ENCODE measurements at regions not wholly inside any gene's neighbourhood (a gene's known extent, or its start where the extent isn't known, plus 50 kb on each side); places are given as distances from the start of the nearest gene placed in this dataset.

DNA sequence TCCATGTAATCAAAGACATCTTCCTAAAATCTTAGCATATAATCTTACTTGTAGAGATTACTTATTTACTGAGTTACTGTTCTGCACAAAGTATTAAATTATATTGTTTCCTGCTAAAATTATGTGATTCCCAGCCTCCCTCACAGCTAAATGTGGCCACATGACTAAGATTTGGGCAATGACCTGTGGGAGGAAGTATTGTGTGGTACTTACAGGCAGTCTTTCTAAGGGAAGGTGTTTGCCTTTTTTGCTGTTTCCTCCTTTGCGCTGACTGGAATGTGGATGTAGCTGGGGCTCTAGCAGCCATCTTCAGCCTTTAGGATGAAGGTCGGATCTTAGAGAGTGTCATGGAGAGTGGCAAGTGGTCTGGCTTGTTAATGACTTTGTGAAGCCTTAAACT lies 146.3 kb upstream of the APCDD1 start:
- H3K36me3 Mint-ChIP-seq (ENCODE audit: low read depth), result no peaks in the 10 kb centered on the region
- no peaks in the 10 kb centered on the region for H4K20me1 ChIP-seq (replicated peaks; ENCODE audit: insufficient read depth)
- no peaks in the 10 kb centered on the region; the same call in 2 of the 3 replicates for H3K4me1 Mint-ChIP-seq
- no peaks in the 10 kb centered on the region for H3K27me3 ChIP-seq (ENCODE audit: insufficient read depth)
- H3K4me3 Mint-ChIP-seq, result no peak overlapping the region
- no peaks in the 10 kb centered on the region for H3K79me2 ChIP-seq (replicated peaks; ENCODE audit: insufficient read depth)
- TF ChIP-seq POLR2AphosphoS5 (IDR thresholded peaks at IDR 0.05; ENCODE audit: low read depth) (no peak), EZH2phosphoT487 (IDR thresholded peaks at IDR 0.05; ENCODE audit: unreplicated experiment) (no peak), CTCF (conservative IDR thresholded peaks at IDR 0.05; ENCODE audit: low read depth in 2 of 2) (no peak), EZH2 (IDR thresholded peaks at IDR 0.05; ENCODE audit: low read depth, unreplicated experiment) (no peak), STAT1 (IDR thresholded peaks at IDR 0.05; ENCODE audit: unreplicated experiment) (no peak), NANOG (IDR thresholded peaks at IDR 0.05; ENCODE audit: borderline replicate concordance) (no peak), JUNB (IDR thresholded peaks at IDR 0.05; ENCODE audit: unreplicated experiment) (no peak), ZNF331 (CRISPR knock-in tag; IDR thresholded peaks at IDR 0.05; ENCODE audit: low read depth) (no peak), CREB1 (CRISPR knock-in tag; IDR thresholded peaks at IDR 0.05; ENCODE audit: low read depth) (no peak), ETS1 (IDR thresholded peaks at IDR 0.05) (no peak), ZNF114 (CRISPR knock-in tag; IDR thresholded peaks at IDR 0.05) (no peak)
- TF ChIP-seq, protein P1, sequence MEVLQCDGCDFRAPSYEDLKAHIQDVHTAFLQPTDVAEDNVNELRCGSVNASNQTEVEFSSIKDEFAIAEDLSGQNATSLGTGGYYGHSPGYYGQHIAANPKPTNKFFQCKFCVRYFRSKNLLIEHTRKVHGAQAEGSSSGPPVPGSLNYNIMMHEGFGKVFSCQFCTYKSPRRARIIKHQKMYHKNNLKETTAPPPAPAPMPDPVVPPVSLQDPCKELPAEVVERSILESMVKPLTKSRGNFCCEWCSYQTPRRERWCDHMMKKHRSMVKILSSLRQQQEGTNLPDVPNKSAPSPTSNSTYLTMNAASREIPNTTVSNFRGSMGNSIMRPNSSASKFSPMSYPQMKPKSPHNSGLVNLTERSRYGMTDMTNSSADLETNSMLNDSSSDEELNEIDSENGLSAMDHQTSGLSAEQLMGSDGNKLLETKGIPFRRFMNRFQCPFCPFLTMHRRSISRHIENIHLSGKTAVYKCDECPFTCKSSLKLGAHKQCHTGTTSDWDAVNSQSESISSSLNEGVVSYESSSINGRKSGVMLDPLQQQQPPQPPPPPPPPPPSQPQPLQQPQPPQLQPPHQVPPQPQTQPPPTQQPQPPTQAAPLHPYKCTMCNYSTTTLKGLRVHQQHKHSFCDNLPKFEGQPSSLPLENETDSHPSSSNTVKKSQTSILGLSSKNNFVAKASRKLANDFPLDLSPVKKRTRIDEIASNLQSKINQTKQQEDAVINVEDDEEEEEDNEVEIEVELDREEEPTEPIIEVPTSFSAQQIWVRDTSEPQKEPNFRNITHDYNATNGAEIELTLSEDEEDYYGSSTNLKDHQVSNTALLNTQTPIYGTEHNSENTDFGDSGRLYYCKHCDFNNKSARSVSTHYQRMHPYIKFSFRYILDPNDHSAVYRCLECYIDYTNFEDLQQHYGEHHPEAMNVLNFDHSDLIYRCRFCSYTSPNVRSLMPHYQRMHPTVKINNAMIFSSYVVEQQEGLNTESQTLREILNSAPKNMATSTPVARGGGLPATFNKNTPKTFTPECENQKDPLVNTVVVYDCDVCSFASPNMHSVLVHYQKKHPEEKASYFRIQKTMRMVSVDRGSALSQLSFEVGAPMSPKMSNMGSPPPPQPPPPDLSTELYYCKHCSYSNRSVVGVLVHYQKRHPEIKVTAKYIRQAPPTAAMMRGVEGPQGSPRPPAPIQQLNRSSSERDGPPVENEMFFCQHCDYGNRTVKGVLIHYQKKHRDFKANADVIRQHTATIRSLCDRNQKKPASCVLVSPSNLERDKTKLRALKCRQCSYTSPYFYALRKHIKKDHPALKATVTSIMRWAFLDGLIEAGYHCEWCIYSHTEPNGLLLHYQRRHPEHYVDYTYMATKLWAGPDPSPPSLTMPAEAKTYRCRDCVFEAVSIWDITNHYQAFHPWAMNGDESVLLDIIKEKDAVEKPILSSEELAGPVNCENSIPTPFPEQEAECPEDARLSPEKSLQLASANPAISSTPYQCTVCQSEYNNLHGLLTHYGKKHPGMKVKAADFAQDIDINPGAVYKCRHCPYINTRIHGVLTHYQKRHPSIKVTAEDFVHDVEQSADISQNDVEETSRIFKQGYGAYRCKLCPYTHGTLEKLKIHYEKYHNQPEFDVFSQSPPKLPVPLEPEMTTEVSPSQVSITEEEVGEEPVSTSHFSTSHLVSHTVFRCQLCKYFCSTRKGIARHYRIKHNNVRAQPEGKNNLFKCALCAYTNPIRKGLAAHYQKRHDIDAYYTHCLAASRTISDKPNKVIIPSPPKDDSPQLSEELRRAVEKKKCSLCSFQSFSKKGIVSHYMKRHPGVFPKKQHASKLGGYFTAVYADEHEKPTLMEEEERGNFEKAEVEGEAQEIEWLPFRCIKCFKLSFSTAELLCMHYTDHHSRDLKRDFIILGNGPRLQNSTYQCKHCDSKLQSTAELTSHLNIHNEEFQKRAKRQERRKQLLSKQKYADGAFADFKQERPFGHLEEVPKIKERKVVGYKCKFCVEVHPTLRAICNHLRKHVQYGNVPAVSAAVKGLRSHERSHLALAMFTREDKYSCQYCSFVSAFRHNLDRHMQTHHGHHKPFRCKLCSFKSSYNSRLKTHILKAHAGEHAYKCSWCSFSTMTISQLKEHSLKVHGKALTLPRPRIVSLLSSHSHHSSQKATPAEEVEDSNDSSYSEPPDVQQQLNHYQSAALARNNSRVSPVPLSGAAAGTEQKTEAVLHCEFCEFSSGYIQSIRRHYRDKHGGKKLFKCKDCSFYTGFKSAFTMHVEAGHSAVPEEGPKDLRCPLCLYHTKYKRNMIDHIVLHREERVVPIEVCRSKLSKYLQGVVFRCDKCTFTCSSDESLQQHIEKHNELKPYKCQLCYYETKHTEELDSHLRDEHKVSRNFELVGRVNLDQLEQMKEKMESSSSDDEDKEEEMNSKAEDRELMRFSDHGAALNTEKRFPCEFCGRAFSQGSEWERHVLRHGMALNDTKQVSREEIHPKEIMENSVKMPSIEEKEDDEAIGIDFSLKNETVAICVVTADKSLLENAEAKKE (CRISPR knock-in tag; IDR thresholded peaks at IDR 0.05), result no peak
- TF ChIP-seq, protein P2, sequence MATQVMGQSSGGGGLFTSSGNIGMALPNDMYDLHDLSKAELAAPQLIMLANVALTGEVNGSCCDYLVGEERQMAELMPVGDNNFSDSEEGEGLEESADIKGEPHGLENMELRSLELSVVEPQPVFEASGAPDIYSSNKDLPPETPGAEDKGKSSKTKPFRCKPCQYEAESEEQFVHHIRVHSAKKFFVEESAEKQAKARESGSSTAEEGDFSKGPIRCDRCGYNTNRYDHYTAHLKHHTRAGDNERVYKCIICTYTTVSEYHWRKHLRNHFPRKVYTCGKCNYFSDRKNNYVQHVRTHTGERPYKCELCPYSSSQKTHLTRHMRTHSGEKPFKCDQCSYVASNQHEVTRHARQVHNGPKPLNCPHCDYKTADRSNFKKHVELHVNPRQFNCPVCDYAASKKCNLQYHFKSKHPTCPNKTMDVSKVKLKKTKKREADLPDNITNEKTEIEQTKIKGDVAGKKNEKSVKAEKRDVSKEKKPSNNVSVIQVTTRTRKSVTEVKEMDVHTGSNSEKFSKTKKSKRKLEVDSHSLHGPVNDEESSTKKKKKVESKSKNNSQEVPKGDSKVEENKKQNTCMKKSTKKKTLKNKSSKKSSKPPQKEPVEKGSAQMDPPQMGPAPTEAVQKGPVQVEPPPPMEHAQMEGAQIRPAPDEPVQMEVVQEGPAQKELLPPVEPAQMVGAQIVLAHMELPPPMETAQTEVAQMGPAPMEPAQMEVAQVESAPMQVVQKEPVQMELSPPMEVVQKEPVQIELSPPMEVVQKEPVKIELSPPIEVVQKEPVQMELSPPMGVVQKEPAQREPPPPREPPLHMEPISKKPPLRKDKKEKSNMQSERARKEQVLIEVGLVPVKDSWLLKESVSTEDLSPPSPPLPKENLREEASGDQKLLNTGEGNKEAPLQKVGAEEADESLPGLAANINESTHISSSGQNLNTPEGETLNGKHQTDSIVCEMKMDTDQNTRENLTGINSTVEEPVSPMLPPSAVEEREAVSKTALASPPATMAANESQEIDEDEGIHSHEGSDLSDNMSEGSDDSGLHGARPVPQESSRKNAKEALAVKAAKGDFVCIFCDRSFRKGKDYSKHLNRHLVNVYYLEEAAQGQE (IDR thresholded peaks at IDR 0.05; ENCODE audit: unreplicated experiment), result no peak
- H3K9me2 ChIP-seq (ENCODE audit: insufficient read depth), result peaks cover 10% of the 10 kb centered on the region
- no peak for ATAC-seq
- no peak overlapping the region for H3K4me3 ChIP-seq
- no peaks in the 10 kb centered on the region for H3K4me1 ChIP-seq (ENCODE audit: insufficient read depth)
- H3K27me3 Mint-ChIP-seq (ENCODE audit: insufficient read depth, low read depth, poor library complexity), result peaks cover under 1% of the 10 kb centered on the region
- H2AFZ ChIP-seq, result peak overlapping the region; percentile 6; the same call in 1 of the 2 replicates
- no peaks in the 10 kb centered on the region for H3F3A ChIP-seq (replicated peaks; ENCODE audit: low read depth)
- DNase-seq (ENCODE audit: low spot score), result no peak
- no peak overlapping the region for H3K27ac ChIP-seq (ENCODE audit: low read depth)
- H3K9me3 Mint-ChIP-seq, result no peaks in the 10 kb centered on the region
- no peaks in the 10 kb centered on the region for H3K36me3 ChIP-seq (ENCODE audit: insufficient read depth)
- no peak overlapping the region for H3K4me2 ChIP-seq
- no peak overlapping the region for H3K27ac Mint-ChIP-seq
